GM12878 (cell line): ENCODE measurements at regions not wholly inside any gene's neighbourhood (a gene's known extent, or its start where the extent isn't known, plus 50 kb on each side); places are given as distances from the start of the nearest gene placed in this dataset.

Experiments used
- ATAC-seq: fragments of 200-7000 bp; cut with Tn5 transposase; 3 replicates; pipeline ENCODE4 v1.9.1; 2020; ENCODE audit warnings: mild to moderate bottlenecking, moderate library complexity
- BruUV-seq: library from RNA; stranded (reverse); fragments of 400-500 nt; replicated peaks from 2 replicates; lab custom pipeline; 2021; lab: Mats Ljungman, UMichigan
- CTCF ChIA-PET: fragments of 300-600 bp; sonication (Branson Sonifier 250); formaldehyde crosslinking; extraction: SDS; loops from one replicate; lab custom pipeline; 2021; ENCODE audit warnings: inconsistent platforms; lab: Yijun Ruan, JAX
- POLR2A ChIA-PET: fragments of 350-600 bp; formaldehyde crosslinking; extraction: SDS; loops from one replicate; lab custom pipeline; 2021; ENCODE audit warnings: inconsistent platforms; lab: Charles Lee
- RAD21 ChIA-PET: fragments of 300-600 bp; sonication (Branson Sonifier 250); formaldehyde crosslinking; loops from one replicate; lab custom pipeline; 2023; ENCODE audit warnings: antibody characterized with exemption; ENCODE audit not compliant: unreplicated experiment; lab: Charles Lee
- SMC1A ChIA-PET: fragments of 300-600 bp; sonication (Branson Sonifier 250); formaldehyde crosslinking; loops from one replicate; lab custom pipeline; 2023; ENCODE audit not compliant: unreplicated experiment, uncharacterized antibody; lab: Charles Lee
- DNase-seq: peaks from one replicate; pipeline ENCODE4 v3.0.0-alpha.2; 2011; ENCODE audit warnings: low read depth, low spot score
- FAIRE-seq: peaks from 3 replicates; lab custom pipeline; 2011; peaks lifted over from hg19 to GRCh38; lab: Jason Lieb, UNC
- H2AFZ ChIP-seq: 2 replicates; pipeline ENCODE4 v1.6.0; 2011; ENCODE audit warnings: low read depth, low read length, control low read depth; ENCODE audit not compliant: control insufficient read depth
- H3K27ac ChIP-seq: 2 replicates; pipeline ENCODE4 v1.5.1; 2011; ENCODE audit warnings: control low read depth; ENCODE audit not compliant: control insufficient read depth, insufficient read depth
- H3K27me3 ChIP-seq, 2 experiments: replicated peaks in 1 of 2; 2 replicates each; pipeline versions ENCODE4 v1.6.0 to v1.6.1; 2011; ENCODE audit warnings: low read length in 1 of 2; ENCODE audit not compliant: control insufficient read depth in 2 of 2, insufficient read depth in 2 of 2
- H3K36me3 ChIP-seq, 2 experiments: 2 replicates each; pipeline ENCODE4 v1.5.1; 2011; ENCODE audit warnings: low read length in 1 of 2; ENCODE audit not compliant: control insufficient read depth in 2 of 2, insufficient read depth in 2 of 2
- H3K4me1 ChIP-seq: 2 replicates; pipeline ENCODE4 v1.6.1; 2011; ENCODE audit warnings: mild to moderate bottlenecking, low read length, moderate library complexity, mixed read lengths; ENCODE audit not compliant: control insufficient read depth, insufficient read depth
- H3K4me2 ChIP-seq: 2 replicates; pipeline ENCODE4 v1.6.0; 2011; ENCODE audit warnings: control low read depth; ENCODE audit not compliant: control insufficient read depth, insufficient read depth
- H3K4me3 ChIP-seq: fragments of 200-600 bp; sonication (generic); 2 replicates; pipeline ENCODE4 v1.5.1; 2016
- H3K79me2 ChIP-seq: 2 replicates; pipeline ENCODE4 v1.6.0; 2011; ENCODE audit warnings: low read length; ENCODE audit not compliant: control insufficient read depth, insufficient read depth
- H3K9ac ChIP-seq: 2 replicates; pipeline ENCODE4 v1.8.0; 2011; ENCODE audit warnings: low read length, control low read depth, mixed read lengths; ENCODE audit not compliant: control insufficient read depth, insufficient read depth
- H3K9me3 ChIP-seq: replicated peaks from 3 replicates; pipeline ENCODE4 v1.5.1; 2011; ENCODE audit warnings: mild to moderate bottlenecking, low read length; ENCODE audit not compliant: control insufficient read depth, insufficient read depth
- H4K20me1 ChIP-seq: 2 replicates; pipeline ENCODE4 v1.6.0; 2011; ENCODE audit not compliant: control insufficient read depth, insufficient read depth
- EP300 ChIP-seq, 2 experiments: fragments of 150-350 bp in 1 of 2; IDR thresholded peaks; 2 replicates each; pipeline ENCODE4 v1.6.1; 2011 to 2012; ENCODE audit warnings: low read depth in 2 of 2, low read length in 2 of 2, borderline replicate concordance in 1 of 2, improper control_type of control experiment in 1 of 2, inconsistent platforms in 1 of 2; ENCODE audit not compliant: control insufficient read depth in 1 of 2
- HSF1 ChIP-seq: fragments of 150-350 bp; IDR thresholded peaks from 2 replicates; pipeline ENCODE4 v1.6.1; 2014; ENCODE audit warnings: mild to moderate bottlenecking, low read depth, low read length
- LARP7 ChIP-seq: fragments of 450-650 bp; IDR thresholded peaks from 2 replicates; pipeline ENCODE4 v1.6.1; 2017; ENCODE audit warnings: mild to moderate bottlenecking
- MTA2 ChIP-seq: fragments of 450-650 bp; IDR thresholded peaks from 2 replicates; pipeline ENCODE4 v1.6.1; 2016; ENCODE audit warnings: low read depth, mild to moderate bottlenecking, moderate library complexity
- POU2F2 ChIP-seq: IDR thresholded peaks from 3 replicates; pipeline ENCODE4 v1.6.1; 2011; ENCODE audit warnings: low read depth, mild to moderate bottlenecking, low read length, borderline replicate concordance
- RAD21 ChIP-seq: IDR thresholded peaks from 2 replicates; pipeline ENCODE4 v1.6.1; 2011; ENCODE audit warnings: mild to moderate bottlenecking, low read depth, low read length, moderate library complexity; ENCODE audit not compliant: insufficient read depth
- SPI1 ChIP-seq: IDR thresholded peaks from 2 replicates; pipeline ENCODE4 v1.6.1; 2011; ENCODE audit warnings: low read depth, mild to moderate bottlenecking, low read length, moderate library complexity, borderline replicate concordance; ENCODE audit not compliant: insufficient read depth
- TCF12 ChIP-seq: IDR thresholded peaks from 2 replicates; pipeline ENCODE4 v1.6.1; 2011; ENCODE audit warnings: low read depth, mild to moderate bottlenecking, low read length
- ZBTB4 ChIP-seq: fragments of 450-650 bp; formaldehyde crosslinking; IDR thresholded peaks from 2 replicates; pipeline ENCODE4 v1.4.0; 2022; ENCODE audit warnings: mild to moderate bottlenecking, moderate library complexity
- WGBS: methylation state at CpG from one replicate; pipeline ENCODE4 v1.1.6; 2016; ENCODE audit warnings: low lambda C conversion rate; ENCODE audit not compliant: insufficient replicate concordance, insufficient coverage; ENCODE audit errors: missing lambda C conversion rate; 5-methylcytosine and 5-hydroxymethylcytosine counted together
- in situ Hi-C: fragments of 300-500 bp; cut with MboI; formaldehyde crosslinking; loops from 9 replicates; pipeline ENCODE4 v1.14.3; 2018; ENCODE audit warnings: mixed read lengths
- intact Hi-C: fragments of 100-400 bp; cut with micrococcal nuclease; formaldehyde crosslinking; loops from one replicate; pipeline ENCODE4 v1.14.2; 2022; ENCODE audit not compliant: unreplicated experiment

DNA sequence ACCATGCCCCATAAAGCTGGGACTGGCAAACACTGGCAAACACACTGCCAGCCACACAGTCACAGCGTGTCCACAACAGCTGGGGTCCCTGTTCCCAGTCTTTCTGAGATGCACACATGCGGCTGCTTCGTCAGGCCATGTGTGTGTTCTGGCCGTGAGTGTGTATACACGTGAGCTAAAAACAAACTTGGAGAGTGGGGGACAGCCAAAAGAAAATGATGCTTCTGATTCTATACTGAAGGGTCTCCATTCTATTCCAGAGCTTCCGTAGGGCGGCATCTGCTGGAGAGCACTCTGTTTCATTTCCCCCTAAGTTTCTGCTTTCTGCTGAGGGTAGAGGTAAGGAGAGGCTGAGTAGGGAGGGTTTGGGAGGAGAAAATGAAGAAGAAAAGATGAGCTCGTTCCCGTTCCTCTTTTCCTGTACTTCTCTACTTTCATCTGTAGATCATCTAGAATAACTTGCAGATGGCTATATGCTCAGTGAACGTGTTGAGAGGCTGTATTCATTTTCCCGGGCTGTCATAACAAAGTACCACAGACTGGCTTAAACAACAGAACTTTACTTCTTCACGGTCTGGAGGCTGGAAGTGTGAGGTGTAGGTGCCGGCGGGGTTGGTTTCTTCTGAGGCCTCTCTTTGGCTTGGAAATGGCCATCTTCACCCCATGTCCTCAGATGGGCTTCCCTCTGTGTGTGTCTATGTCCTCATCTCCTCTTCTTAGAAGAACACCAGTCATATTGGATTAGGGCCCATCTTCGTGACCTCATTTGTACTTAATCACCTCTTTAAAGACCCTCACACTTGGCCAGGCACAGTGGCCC is 151.6 kb downstream of the TOMM20 start (continued):
- TF ChIP-seq HSF1 = no peak
- peak; percentile 46; the same call in 1 of the 2 replicates for TF ChIP-seq RAD21
- peak; percentile 47 for TF ChIP-seq SPI1

- SMC1A ChIA-PET = interaction anchor here (0.9 to 13.6 kb wide), 27 partner anchors 10 to 480 kb away, joined by 3 to 229 read pairs (median 6); no protein-coding TSS in a partner anchor
- Histone ChIP-seq H2AFZ (no peak overlapping the region), H3K27ac (peak overlapping the region; percentile 98; the same call in 1 of the 2 replicates), H3K9me3 (no peaks in the 10 kb centered on the region; the same call in 2 of the 3 replicates), H4K20me1 (no peaks in the 10 kb centered on the region), H3K4me2 (no peak overlapping the region), H3K4me1 (peaks cover 84% of the 10 kb centered on the region), H3K27me3 (no peaks in the 10 kb centered on the region), H3K79me2 (peaks cover 9% of the 10 kb centered on the region), H3K4me3 (no peak overlapping the region), H3K9ac (no peak overlapping the region; the same call in 1 of the 2 replicates), H3K36me3 (no peaks in the 10 kb centered on the region)
- intact Hi-C loops = loop anchor here (1.0 to 5.0 kb wide), 3 partner anchors 251 to 477 kb away; no protein-coding TSS in a partner anchor
- RAD21 ChIA-PET = interaction anchor here (0.5 to 13.6 kb wide), 22 partner anchors 13 to 477 kb away, joined by 3 to 258 read pairs (median 6); no protein-coding TSS in a partner anchor
- no peak for ATAC-seq
- no TSS peak for BruUV-seq
- DNase-seq = no peak
- FAIRE-seq = no peak
- CTCF ChIA-PET = interaction anchor here (0.8 to 7.3 kb wide), 18 partner anchors 11 to 477 kb away, joined by 3 to 43 read pairs (median 4); no protein-coding TSS in a partner anchor
- POLR2A ChIA-PET = interaction anchor here (0.6 to 11.5 kb wide), 16 partner anchors 10 to 364 kb away, joined by 3 to 111 read pairs (median 3); no protein-coding TSS in a partner anchor
- 97% methylated on average over 11 of the region's 11 CpGs for WGBS
- in situ Hi-C loops = loop anchor here (5.0 to 10.0 kb wide), 4 partner anchors 36 to 479 kb away; no protein-coding TSS in a partner anchor
- TF ChIP-seq TCF12 = no peak
- no peak for TF ChIP-seq EP300 (IDR thresholded peaks at IDR 0.05; ENCODE audit: borderline replicate concordance in 1 of 2, control insufficient read depth in 1 of 2, low read depth in 2 of 2, low read length in 2 of 2)
- TF ChIP-seq POU2F2 = no peak
- TF ChIP-seq LARP7 = no peak
- no peak for TF ChIP-seq MTA2
- 0 out of 2 replicates have a peak, but pooled peaks have one; percentile 15 for TF ChIP-seq ZBTB4 (CRISPR knock-in tag)
Observed at GRCh38 chr1:234975941-234976860, 152.4 kb downstream of the TOMM20 start.
